Activated CD8-positive, alpha-beta T cell treated with anti-CD3 and anti-CD28 coated beads for 36 hours (primary cell): ENCODE measurements at regions not wholly inside any gene's neighbourhood (a gene's known extent, or its start where the extent isn't known, plus 50 kb on each side); places are given as distances from the start of the nearest gene placed in this dataset.

Source experiments
- ATAC-seq: fragments of 200-7000 bp; cut with Tn5 transposase; one replicate; pipeline ENCODE4 v1.10.0; 2021; ENCODE audit warnings: mild to moderate bottlenecking, moderate library complexity
- CTCF ChIA-PET: fragments of 350-600 bp; sonication (Branson Sonifier 250); formaldehyde crosslinking; loops from one replicate; lab custom pipeline; 2021; ENCODE audit warnings: antibody characterized with exemption; lab: Charles Lee
- POLR2A ChIA-PET: fragments of 350-600 bp; sonication (Branson Sonifier 250); formaldehyde crosslinking; loops from one replicate; lab custom pipeline; 2021; ENCODE audit warnings: antibody characterized with exemption; lab: Charles Lee
- DNase-seq: peaks from one replicate; pipeline ENCODE4 v3.0.0-alpha.2; 2020
- H3K27ac Mint-ChIP-seq: one replicate; pipeline ENCODE4 v1.8.0; 2021; ENCODE audit warnings: mild to moderate bottlenecking, mixed read lengths
- H3K27me3 Mint-ChIP-seq: one replicate; pipeline ENCODE4 v1.8.0; 2021; ENCODE audit warnings: mixed read lengths
- H3K36me3 Mint-ChIP-seq: one replicate; pipeline ENCODE4 v1.8.0; 2021; ENCODE audit warnings: low read depth, mixed read lengths
- H3K4me1 Mint-ChIP-seq: one replicate; pipeline ENCODE4 v1.8.0; 2021; ENCODE audit warnings: low read depth, mixed read lengths
- H3K4me3 Mint-ChIP-seq: one replicate; pipeline ENCODE4 v1.8.0; 2021; ENCODE audit warnings: mild to moderate bottlenecking, moderate library complexity, mixed read lengths
- H3K9me3 Mint-ChIP-seq: one replicate; pipeline ENCODE4 v1.8.0; 2021; ENCODE audit warnings: mixed read lengths
- intact Hi-C: fragments of 100-400 bp; cut with micrococcal nuclease; formaldehyde crosslinking; loops from one replicate; pipeline ENCODE4 v1.10.0; 2022
- TF ChIP-seq, protein P1 (sequence below): fragments of 200-600 bp; IDR thresholded peaks from one replicate; pipeline ENCODE4 v1.8.0; 2022; ENCODE audit warnings: antibody characterized with exemption, mild to moderate bottlenecking

DNA sequence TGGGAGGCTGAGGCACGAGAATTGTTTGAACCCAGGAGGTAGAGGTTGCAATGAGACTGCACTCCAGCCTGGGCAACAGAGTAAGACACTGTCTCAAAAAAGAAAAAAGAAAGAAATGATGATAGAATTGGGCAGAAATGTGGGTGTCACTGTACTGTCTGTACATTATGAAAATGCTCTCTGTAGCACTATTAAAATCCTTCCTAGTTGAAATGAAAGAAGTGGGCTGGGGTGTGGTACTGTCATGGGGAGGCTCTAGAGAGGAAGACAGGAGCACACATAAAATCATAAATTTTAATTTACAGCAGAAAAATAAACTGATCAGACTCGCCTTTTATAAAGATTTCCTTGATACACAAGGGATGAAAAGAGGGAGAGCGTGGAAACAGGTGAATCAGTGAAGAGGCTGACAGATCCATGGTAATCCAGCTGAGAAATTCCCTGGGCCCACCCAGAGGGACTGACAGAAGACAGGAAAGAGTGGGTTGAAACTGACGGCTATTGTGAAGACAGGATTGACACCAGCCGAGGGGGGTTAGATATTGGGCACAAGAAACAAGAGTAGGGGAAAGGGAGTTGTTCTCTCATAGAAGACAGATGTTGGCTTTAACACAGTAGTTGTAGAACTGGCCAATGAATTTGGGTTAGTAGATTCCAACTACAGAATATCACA is 96.4 kb upstream of the ATL2 start:
- TF ChIP-seq, protein P1, sequence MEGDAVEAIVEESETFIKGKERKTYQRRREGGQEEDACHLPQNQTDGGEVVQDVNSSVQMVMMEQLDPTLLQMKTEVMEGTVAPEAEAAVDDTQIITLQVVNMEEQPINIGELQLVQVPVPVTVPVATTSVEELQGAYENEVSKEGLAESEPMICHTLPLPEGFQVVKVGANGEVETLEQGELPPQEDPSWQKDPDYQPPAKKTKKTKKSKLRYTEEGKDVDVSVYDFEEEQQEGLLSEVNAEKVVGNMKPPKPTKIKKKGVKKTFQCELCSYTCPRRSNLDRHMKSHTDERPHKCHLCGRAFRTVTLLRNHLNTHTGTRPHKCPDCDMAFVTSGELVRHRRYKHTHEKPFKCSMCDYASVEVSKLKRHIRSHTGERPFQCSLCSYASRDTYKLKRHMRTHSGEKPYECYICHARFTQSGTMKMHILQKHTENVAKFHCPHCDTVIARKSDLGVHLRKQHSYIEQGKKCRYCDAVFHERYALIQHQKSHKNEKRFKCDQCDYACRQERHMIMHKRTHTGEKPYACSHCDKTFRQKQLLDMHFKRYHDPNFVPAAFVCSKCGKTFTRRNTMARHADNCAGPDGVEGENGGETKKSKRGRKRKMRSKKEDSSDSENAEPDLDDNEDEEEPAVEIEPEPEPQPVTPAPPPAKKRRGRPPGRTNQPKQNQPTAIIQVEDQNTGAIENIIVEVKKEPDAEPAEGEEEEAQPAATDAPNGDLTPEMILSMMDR, result no peak
- intact Hi-C loops, result no loop called here
- H3K4me1 Mint-ChIP-seq, result peaks cover 28% of the 10 kb centered on the region
- ChIA-PET CTCF (interaction anchor here (1.0 to 2.4 kb wide), 4 partner anchors 8 to 157 kb away, joined by 3 to 9 read pairs (median 8); no protein-coding TSS in a partner anchor), POLR2A (no interaction called here)
- H3K27ac Mint-ChIP-seq, result peak overlapping the region; percentile 48
- no peak overlapping the region for H3K4me3 Mint-ChIP-seq
- no peak for DNase-seq
- ATAC-seq, result peak; percentile 28
- H3K9me3 Mint-ChIP-seq, result no peaks in the 10 kb centered on the region
- H3K27me3 Mint-ChIP-seq, result peaks cover 19% of the 10 kb centered on the region
- H3K36me3 Mint-ChIP-seq, result no peaks in the 10 kb centered on the region

DNA sequence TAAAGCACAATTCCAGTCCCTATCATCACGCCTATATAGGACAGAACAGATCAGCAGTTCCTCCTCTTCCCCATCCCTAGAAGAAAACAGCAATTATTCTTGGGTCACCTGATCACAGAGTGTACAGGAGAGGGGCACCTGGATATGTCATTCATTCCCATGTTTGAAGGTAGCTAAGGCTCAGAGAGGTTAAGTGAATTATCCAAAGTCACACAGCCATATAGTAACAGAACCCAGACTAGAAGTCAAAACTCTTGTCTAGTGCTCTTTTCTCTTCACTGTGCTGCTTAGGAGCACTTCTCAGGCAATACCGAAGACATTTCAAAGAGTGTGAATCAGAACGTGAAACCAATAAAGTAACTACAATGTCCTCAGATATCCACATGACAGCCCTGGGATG is 93.0 kb upstream of the ATL2 start:
- H3K4me3 Mint-ChIP-seq, result no peak overlapping the region
- no peak for DNase-seq
- POLR2A ChIA-PET, result no interaction called here
- H3K27ac Mint-ChIP-seq, result no peak overlapping the region
- no peaks in the 10 kb centered on the region for H3K9me3 Mint-ChIP-seq
- no peaks in the 10 kb centered on the region for H3K36me3 Mint-ChIP-seq
- TF ChIP-seq, protein P1, result no peak
- ATAC-seq, result no peak
- peaks cover 22% of the 10 kb centered on the region for H3K4me1 Mint-ChIP-seq
- peaks cover 15% of the 10 kb centered on the region for H3K27me3 Mint-ChIP-seq
- intact Hi-C loops, result no loop called here
- CTCF ChIA-PET, result interaction anchor here (3.2 kb wide), 1 partner anchor 38 kb away, joined by 10 read pairs; no protein-coding TSS in a partner anchor

DNA sequence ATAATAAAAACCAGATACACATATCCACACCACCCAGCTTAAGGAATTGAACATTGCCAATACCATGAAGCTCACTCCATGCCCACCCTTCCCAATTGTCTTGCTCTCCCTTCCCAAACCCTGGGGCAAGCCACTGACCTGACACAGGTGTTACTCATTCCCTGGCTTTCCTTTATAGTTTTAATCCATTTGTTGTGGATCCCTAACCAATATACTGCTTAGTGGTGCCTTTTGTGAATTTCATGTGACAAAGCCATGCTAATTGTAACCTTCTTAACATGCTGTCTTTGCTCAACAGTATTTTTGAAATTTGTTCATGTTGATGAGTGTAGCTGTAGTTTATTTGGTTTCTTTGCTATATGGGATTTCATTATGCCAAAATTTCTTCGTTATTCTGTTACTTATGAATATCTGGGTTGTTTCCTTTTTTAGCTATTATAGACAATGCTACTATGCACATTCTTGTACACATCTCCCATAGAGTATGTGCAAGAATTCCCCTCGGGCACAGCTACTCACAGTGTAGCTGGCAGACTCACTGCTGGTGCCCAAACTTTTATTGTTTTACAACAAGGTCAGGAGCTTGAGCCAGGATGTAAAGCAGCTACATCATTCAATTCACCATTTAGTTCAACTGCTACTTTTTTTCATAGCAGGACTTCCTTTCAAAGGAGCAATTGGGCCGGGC is 90.8 kb upstream of the ATL2 start:
- CTCF ChIA-PET, result interaction anchor here (1.1 to 2.1 kb wide), 3 partner anchors 21 to 151 kb away, joined by 3 to 11 read pairs (median 6); no protein-coding TSS in a partner anchor
- Mint-ChIP-seq H3K4me3 (no peak overlapping the region), H3K36me3 (no peaks in the 10 kb centered on the region), H3K9me3 (no peaks in the 10 kb centered on the region), H3K27ac (no peak overlapping the region), H3K4me1 (peaks cover 2% of the 10 kb centered on the region), H3K27me3 (peaks cover 7% of the 10 kb centered on the region)
- intact Hi-C loops, result no loop called here
- POLR2A ChIA-PET, result no interaction called here
- ATAC-seq (no peak), DNase-seq (no peak)
- TF ChIP-seq, protein P1, result no peak

DNA sequence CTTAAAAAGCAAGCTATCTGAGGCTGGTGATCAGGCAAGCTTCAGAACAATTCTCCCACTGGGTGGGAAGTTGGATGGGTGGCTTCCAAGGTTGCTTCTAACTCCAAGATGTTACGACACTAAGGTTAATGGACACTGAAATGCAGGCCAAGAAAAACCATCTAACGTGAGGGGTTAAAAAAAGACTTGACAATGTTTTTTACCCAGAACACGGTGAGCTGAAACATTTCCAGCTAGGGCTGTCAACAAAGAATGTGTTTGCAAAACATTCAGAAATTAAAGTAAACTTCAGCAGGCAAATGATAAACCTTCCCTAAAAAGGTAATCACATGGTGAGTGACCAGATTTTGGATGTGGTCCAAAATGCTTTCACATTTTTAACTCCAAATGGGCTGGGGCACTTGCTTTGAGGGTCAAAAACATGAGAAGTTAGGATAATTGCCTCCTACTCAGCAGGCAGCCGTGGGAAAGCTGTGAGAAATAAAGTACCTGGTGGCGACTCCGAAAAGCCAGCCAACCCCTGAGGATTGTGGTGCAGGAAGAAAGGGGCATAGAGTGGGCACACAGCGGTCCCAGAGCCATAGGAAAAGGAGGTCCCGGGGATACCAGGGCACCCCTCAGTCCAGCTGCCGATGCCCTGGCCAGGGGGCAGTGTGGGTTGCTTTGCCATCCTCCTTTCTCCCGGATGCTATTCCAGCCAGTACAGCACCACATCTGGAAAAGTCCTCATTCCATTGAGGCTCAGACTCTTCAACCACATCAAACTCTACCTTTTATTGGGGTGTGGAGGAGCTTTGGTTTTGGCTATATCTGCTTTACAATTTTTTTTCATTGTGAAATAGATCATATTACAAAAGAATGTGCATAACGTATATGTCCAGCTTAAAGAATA is 90.0 kb upstream of the ATL2 start:
- H3K27ac Mint-ChIP-seq, result no peak overlapping the region
- H3K27me3 Mint-ChIP-seq, result peaks cover 3% of the 10 kb centered on the region
- POLR2A ChIA-PET, result no interaction called here
- H3K4me1 Mint-ChIP-seq, result peaks cover 7% of the 10 kb centered on the region
- CTCF ChIA-PET, result interaction anchor here (1.1 to 2.1 kb wide), 5 partner anchors 20 to 152 kb away, joined by 3 to 11 read pairs (median 6); no protein-coding TSS in a partner anchor
- DNase-seq, result no peak
- no peaks in the 10 kb centered on the region for H3K9me3 Mint-ChIP-seq
- TF ChIP-seq, protein P1, result no peak
- intact Hi-C loops, result no loop called here
- no peak for ATAC-seq
- no peaks in the 10 kb centered on the region for H3K36me3 Mint-ChIP-seq
- no peak overlapping the region for H3K4me3 Mint-ChIP-seq
